Activated CD8-positive, alpha-beta T cell treated with anti-CD3 and anti-CD28 coated beads, Interleukin-2, amount 10 ng/mL, durations not matched to agents 7 days and 5 days (primary cell): ENCODE measurements at regions not wholly inside any gene's neighbourhood (a gene's known extent, or its start where the extent isn't known, plus 50 kb on each side); places are given as distances from the start of the nearest gene placed in this dataset.

Experiments
- ATAC-seq: fragments of 150-1000 bp; cut with Tn5 transposase; one replicate; pipeline ENCODE4 v1.10.0; 2021; ENCODE audit warnings: moderate library complexity
- CTCF ChIA-PET: fragments of 350-600 bp; sonication (Branson Sonifier 250); formaldehyde crosslinking; loops from one replicate; lab custom pipeline; 2021; ENCODE audit warnings: antibody characterized with exemption; lab: Charles Lee
- POLR2A ChIA-PET: fragments of 350-600 bp; sonication (Branson Sonifier 250); formaldehyde crosslinking; loops from one replicate; lab custom pipeline; 2021; ENCODE audit warnings: antibody characterized with exemption; lab: Charles Lee
- DNase-seq: peaks from one replicate; pipeline ENCODE4 v3.0.0-alpha.2; 2020
- H3K27ac Mint-ChIP-seq: one replicate; pipeline ENCODE4 v1.8.0; 2021; ENCODE audit warnings: mild to moderate bottlenecking, mixed read lengths
- H3K27me3 Mint-ChIP-seq: one replicate; pipeline ENCODE4 v1.8.0; 2021; ENCODE audit warnings: low read depth, mixed read lengths
- H3K36me3 Mint-ChIP-seq: one replicate; pipeline ENCODE4 v1.8.0; 2021; ENCODE audit warnings: low read depth, mixed read lengths
- H3K4me1 Mint-ChIP-seq: one replicate; pipeline ENCODE4 v1.8.0; 2021; ENCODE audit warnings: low read depth, mixed read lengths
- H3K4me3 Mint-ChIP-seq: one replicate; pipeline ENCODE4 v1.8.0; 2021; ENCODE audit warnings: mild to moderate bottlenecking, mixed read lengths
- H3K9me3 Mint-ChIP-seq: one replicate; pipeline ENCODE4 v1.8.0; 2022; ENCODE audit warnings: mixed read lengths; ENCODE audit not compliant: insufficient read depth

- no peaks in the 10 kb centered on the region for H3K4me1 Mint-ChIP-seq
- H3K27ac Mint-ChIP-seq: no peak overlapping the region
- ChIA-PET POLR2A (no interaction called here), CTCF (no interaction called here)
- DNase-seq: no peak
- no peaks in the 10 kb centered on the region for H3K36me3 Mint-ChIP-seq
- peaks cover 4% of the 10 kb centered on the region for H3K9me3 Mint-ChIP-seq
- H3K4me3 Mint-ChIP-seq: no peak overlapping the region
- H3K27me3 Mint-ChIP-seq: no peaks in the 10 kb centered on the region
- ATAC-seq: no peak
Measured at GRCh38 chrY:17378326-17378725, 501.7 kb downstream of the CDY2B start.

DNA sequence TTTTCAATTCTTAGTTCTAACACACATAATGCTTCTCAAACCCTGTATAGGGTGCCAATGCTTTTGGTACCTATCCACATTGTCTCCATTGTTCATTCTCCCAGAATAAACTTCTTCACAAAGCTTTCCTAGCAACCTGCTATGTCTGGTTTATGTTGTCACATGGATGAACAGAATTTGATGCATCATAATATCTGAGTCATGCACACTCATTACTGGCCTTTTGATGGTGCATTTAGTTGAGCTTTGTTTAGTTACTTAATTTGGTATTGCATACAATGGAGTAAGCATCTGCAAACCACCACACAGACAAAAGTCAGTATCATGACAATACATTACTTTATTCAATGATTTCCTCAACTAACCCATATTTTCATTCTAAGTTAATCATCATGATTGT, 511.6 kb downstream of the CDY2B start:
- Mint-ChIP-seq H3K4me1 (no peaks in the 10 kb centered on the region), H3K27me3 (no peaks in the 10 kb centered on the region), H3K27ac (no peak overlapping the region), H3K9me3 (no peaks in the 10 kb centered on the region), H3K4me3 (no peak overlapping the region), H3K36me3 (no peaks in the 10 kb centered on the region)
- ChIA-PET CTCF (no interaction called here), POLR2A (no interaction called here)
- no peak for DNase-seq
- ATAC-seq: no peak

DNA sequence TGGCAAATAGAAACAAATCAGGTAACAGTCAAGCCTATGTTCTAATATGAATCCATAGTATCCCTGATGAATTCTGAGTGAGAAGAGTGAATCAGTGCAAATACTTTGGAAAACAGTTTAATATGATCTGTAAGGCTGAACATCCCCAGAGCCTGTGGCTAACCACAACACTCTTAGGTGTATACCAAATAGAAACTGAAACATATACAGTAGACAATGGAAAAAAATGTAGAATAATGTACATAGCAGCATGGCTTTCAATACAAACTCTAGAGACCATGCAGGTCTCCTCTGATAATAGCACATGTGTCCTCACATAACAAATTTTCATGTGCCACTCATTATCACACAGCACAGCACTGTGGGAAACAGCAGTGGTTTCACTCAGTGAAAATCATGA, 513.6 kb downstream of the CDY2B start:
- DNase-seq: no peak
- CTCF ChIA-PET: no interaction called here
- POLR2A ChIA-PET: no interaction called here
- no peak for ATAC-seq
- H3K27ac Mint-ChIP-seq: no peak overlapping the region
- H3K27me3 Mint-ChIP-seq: no peaks in the 10 kb centered on the region
- H3K9me3 Mint-ChIP-seq: no peaks in the 10 kb centered on the region
- no peaks in the 10 kb centered on the region for H3K36me3 Mint-ChIP-seq
- H3K4me1 Mint-ChIP-seq: no peaks in the 10 kb centered on the region
- H3K4me3 Mint-ChIP-seq: no peak overlapping the region

DNA sequence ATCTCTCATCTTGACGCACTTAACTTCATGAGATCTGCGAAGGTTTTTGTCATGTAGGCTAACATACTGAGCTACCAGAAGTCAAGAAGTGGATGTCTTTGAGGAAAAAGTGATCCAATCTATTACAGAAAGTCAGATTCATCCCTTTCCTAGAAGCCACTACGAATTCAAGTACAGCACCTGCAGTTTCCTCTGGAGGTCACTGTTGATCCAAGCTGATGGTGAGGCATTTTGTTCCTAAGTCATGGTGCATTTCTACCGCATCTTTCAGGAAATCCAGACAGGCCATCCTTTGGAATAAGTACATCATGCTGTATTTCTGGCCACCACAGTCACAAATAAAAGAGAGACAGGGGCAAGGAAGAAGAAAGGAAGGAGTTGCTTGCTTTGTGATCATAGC, 541.0 kb downstream of the CDY2B start:
- H3K4me1 Mint-ChIP-seq: no peaks in the 10 kb centered on the region
- CTCF ChIA-PET: no interaction called here
- no peaks in the 10 kb centered on the region for H3K9me3 Mint-ChIP-seq
- H3K36me3 Mint-ChIP-seq: no peaks in the 10 kb centered on the region
- H3K27ac Mint-ChIP-seq: no peak overlapping the region
- H3K4me3 Mint-ChIP-seq: no peak overlapping the region
- POLR2A ChIA-PET: no interaction called here
- ATAC-seq (no peak), DNase-seq (no peak)
- H3K27me3 Mint-ChIP-seq: no peaks in the 10 kb centered on the region

- DNase-seq: no peak
Measured at GRCh38 chrY:17330733-17331132, 549.3 kb downstream of the CDY2B start.

DNA sequence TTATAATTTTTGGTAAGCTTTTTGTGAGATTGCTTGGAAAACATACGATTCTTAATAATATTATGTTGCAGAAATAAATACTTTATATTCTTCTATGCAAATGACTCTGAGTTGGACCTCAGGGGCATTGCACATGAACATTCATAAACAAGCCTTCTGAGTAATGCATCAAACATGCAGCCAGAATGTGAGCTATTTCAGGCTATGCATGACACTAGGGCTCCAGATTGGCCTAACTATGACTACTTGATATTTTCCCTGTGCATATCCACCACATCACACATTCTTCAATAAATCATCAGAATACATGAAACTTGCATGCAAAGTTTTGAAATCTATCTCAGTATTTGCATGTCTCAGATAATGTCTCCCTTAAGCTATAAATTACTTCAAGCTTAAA, 560.1 kb downstream of the CDY2B start:
- no peak overlapping the region for H3K4me3 Mint-ChIP-seq
- H3K36me3 Mint-ChIP-seq: no peaks in the 10 kb centered on the region
- H3K27me3 Mint-ChIP-seq: no peaks in the 10 kb centered on the region
- peaks cover 3% of the 10 kb centered on the region for H3K9me3 Mint-ChIP-seq
- CTCF ChIA-PET: no interaction called here
- DNase-seq: no peak
- no peaks in the 10 kb centered on the region for H3K4me1 Mint-ChIP-seq
- no peak for ATAC-seq
- H3K27ac Mint-ChIP-seq: no peak overlapping the region
- POLR2A ChIA-PET: no interaction called here

More at GRCh38 chrY:17330733-17331132, 549.3 kb downstream of the CDY2B start:
- ChIA-PET POLR2A (no interaction called here), CTCF (no interaction called here)
- Mint-ChIP-seq H3K4me1 (no peaks in the 10 kb centered on the region), H3K9me3 (no peaks in the 10 kb centered on the region), H3K27me3 (no peaks in the 10 kb centered on the region), H3K27ac (no peak overlapping the region), H3K4me3 (no peak overlapping the region), H3K36me3 (no peaks in the 10 kb centered on the region)
- ATAC-seq: no peak

GRCh38 chrY:17318631-17319030, 561.4 kb downstream of the CDY2B start:
- ATAC-seq (no peak), DNase-seq (no peak)
- Mint-ChIP-seq H3K4me3 (no peak overlapping the region), H3K4me1 (no peaks in the 10 kb centered on the region), H3K27ac (no peak overlapping the region), H3K9me3 (peaks cover 3% of the 10 kb centered on the region), H3K36me3 (no peaks in the 10 kb centered on the region), H3K27me3 (no peaks in the 10 kb centered on the region)
- POLR2A ChIA-PET: no interaction called here
- CTCF ChIA-PET: no interaction called here

DNA sequence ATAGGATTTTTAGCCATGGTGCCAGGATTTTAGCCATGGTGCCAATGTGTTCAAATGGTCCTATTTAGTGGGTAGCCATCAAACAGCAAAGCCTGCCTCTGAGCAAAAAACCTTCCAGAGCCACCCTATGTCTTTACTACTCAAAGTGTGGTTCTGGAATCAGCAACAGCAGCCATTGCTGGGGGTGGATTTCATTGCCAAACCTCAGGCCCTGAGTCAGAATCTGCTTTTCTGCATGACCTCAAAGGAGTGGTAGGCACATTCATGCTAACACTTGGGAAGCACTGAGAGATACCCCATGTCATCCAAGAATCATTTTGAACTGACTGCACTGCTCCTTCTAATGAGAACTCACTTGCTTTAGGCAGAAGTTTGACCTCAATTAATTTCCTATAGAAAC, 603.0 kb downstream of the CDY2B start:
- H3K4me1 Mint-ChIP-seq: no peaks in the 10 kb centered on the region
- ChIA-PET CTCF (no interaction called here), POLR2A (no interaction called here)
- no peaks in the 10 kb centered on the region for H3K27me3 Mint-ChIP-seq
- DNase-seq (peak; percentile 19), ATAC-seq (no peak)
- H3K9me3 Mint-ChIP-seq: no peaks in the 10 kb centered on the region
- H3K36me3 Mint-ChIP-seq: no peaks in the 10 kb centered on the region
- no peak overlapping the region for H3K4me3 Mint-ChIP-seq
- H3K27ac Mint-ChIP-seq: no peak overlapping the region

GRCh38 chrY:17259497-17259896, 620.5 kb downstream of the CDY2B start:
- no peaks in the 10 kb centered on the region for H3K36me3 Mint-ChIP-seq
- H3K4me1 Mint-ChIP-seq: no peaks in the 10 kb centered on the region
- H3K9me3 Mint-ChIP-seq: no peaks in the 10 kb centered on the region
- ATAC-seq (no peak), DNase-seq (no peak)
- ChIA-PET CTCF (no interaction called here), POLR2A (no interaction called here)
- H3K27ac Mint-ChIP-seq: no peak overlapping the region
- no peaks in the 10 kb centered on the region for H3K27me3 Mint-ChIP-seq
- no peak overlapping the region for H3K4me3 Mint-ChIP-seq

- Mint-ChIP-seq H3K4me3 (no peak overlapping the region), H3K27me3 (no peaks in the 10 kb centered on the region), H3K27ac (no peak overlapping the region), H3K36me3 (no peaks in the 10 kb centered on the region), H3K9me3 (peaks cover 7% of the 10 kb centered on the region), H3K4me1 (no peaks in the 10 kb centered on the region)
- ChIA-PET CTCF (no interaction called here), POLR2A (no interaction called here)
- DNase-seq: no peak
- ATAC-seq: no peak
Measured at GRCh38 chrY:17238406-17238805, 641.6 kb downstream of the CDY2B start.

- Mint-ChIP-seq H3K27ac (no peak overlapping the region), H3K9me3 (peaks cover 7% of the 10 kb centered on the region), H3K4me1 (no peaks in the 10 kb centered on the region), H3K27me3 (no peaks in the 10 kb centered on the region), H3K36me3 (no peaks in the 10 kb centered on the region), H3K4me3 (no peak overlapping the region)
- POLR2A ChIA-PET: no interaction called here
- ATAC-seq (no peak), DNase-seq (no peak)
- CTCF ChIA-PET: no interaction called here
Measured at GRCh38 chrY:17235769-17236168, 644.3 kb downstream of the CDY2B start.

- CTCF ChIA-PET: no interaction called here
- ATAC-seq (no peak), DNase-seq (no peak)
- H3K27me3 Mint-ChIP-seq: no peaks in the 10 kb centered on the region
- H3K4me1 Mint-ChIP-seq: no peaks in the 10 kb centered on the region
- no peak overlapping the region for H3K4me3 Mint-ChIP-seq
- no peaks in the 10 kb centered on the region for H3K36me3 Mint-ChIP-seq
- H3K27ac Mint-ChIP-seq: no peak overlapping the region
- POLR2A ChIA-PET: no interaction called here
- peaks cover 7% of the 10 kb centered on the region for H3K9me3 Mint-ChIP-seq
Measured at GRCh38 chrY:17233435-17234109, 646.4 kb downstream of the CDY2B start.

GRCh38 chrY:17231994-17232393, 648.0 kb downstream of the CDY2B start:
- ChIA-PET POLR2A (no interaction called here), CTCF (no interaction called here)
- H3K9me3 Mint-ChIP-seq: peaks cover 11% of the 10 kb centered on the region
- H3K4me1 Mint-ChIP-seq: no peaks in the 10 kb centered on the region
- ATAC-seq (no peak), DNase-seq (no peak)
- H3K27ac Mint-ChIP-seq: no peak overlapping the region
- no peaks in the 10 kb centered on the region for H3K36me3 Mint-ChIP-seq
- H3K4me3 Mint-ChIP-seq: no peak overlapping the region
- no peaks in the 10 kb centered on the region for H3K27me3 Mint-ChIP-seq
